ENCODE measurements at regions not wholly inside any gene's neighbourhood (a gene's known extent, or its start where the extent isn't known, plus 50 kb on each side); places are given as distances from the start of the nearest gene placed in this dataset.

GRCh38 chr3:88690287-88690686, 417.1 kb upstream of the EPHA3 start:
- TF ChIP-seq CTCF (IDR thresholded peaks at IDR 0.05) (no peak), NFIC (IDR thresholded peaks at IDR 0.05; ENCODE audit: borderline replicate concordance) (no peak), RXRA (IDR thresholded peaks at IDR 0.05; ENCODE audit: borderline replicate concordance, low read depth) (no peak), RAD21 (IDR thresholded peaks at IDR 0.05; ENCODE audit: low read length) (no peak), TAF1 (IDR thresholded peaks at IDR 0.05; ENCODE audit: borderline replicate concordance, low read depth, low read length) (no peak), JUND (IDR thresholded peaks at IDR 0.05) (no peak), SMC3 (IDR thresholded peaks at IDR 0.05; ENCODE audit: low read depth, low read length) (no peak), TCF12 (IDR thresholded peaks at IDR 0.05) (no peak), CHD2 (IDR thresholded peaks at IDR 0.05; ENCODE audit: low read length, partially characterized antibody) (no peak), POLR2AphosphoS5 (IDR thresholded peaks at IDR 0.05; ENCODE audit: low read depth, low read length) (no peak), EP300 (IDR thresholded peaks at IDR 0.05; ENCODE audit: borderline replicate concordance in 1 of 2, low read depth in 1 of 2, low read length in 1 of 2) (no peak), TEAD4 (IDR thresholded peaks at IDR 0.05; ENCODE audit: borderline replicate concordance, insufficient read depth) (no peak)
- TF ChIP-seq, protein P1, sequence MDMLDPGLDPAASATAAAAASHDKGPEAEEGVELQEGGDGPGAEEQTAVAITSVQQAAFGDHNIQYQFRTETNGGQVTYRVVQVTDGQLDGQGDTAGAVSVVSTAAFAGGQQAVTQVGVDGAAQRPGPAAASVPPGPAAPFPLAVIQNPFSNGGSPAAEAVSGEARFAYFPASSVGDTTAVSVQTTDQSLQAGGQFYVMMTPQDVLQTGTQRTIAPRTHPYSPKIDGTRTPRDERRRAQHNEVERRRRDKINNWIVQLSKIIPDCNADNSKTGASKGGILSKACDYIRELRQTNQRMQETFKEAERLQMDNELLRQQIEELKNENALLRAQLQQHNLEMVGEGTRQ (IDR thresholded peaks at IDR 0.05; ENCODE audit: borderline replicate concordance, low read depth, low read length), result no peak
